ENCODE measurements at regions not wholly inside any gene's neighbourhood (a gene's known extent, or its start where the extent isn't known, plus 50 kb on each side); places are given as distances from the start of the nearest gene placed in this dataset.
A peak's percentile ranks its signal among the peaks of the same experiment; 100 is the strongest.

DNA sequence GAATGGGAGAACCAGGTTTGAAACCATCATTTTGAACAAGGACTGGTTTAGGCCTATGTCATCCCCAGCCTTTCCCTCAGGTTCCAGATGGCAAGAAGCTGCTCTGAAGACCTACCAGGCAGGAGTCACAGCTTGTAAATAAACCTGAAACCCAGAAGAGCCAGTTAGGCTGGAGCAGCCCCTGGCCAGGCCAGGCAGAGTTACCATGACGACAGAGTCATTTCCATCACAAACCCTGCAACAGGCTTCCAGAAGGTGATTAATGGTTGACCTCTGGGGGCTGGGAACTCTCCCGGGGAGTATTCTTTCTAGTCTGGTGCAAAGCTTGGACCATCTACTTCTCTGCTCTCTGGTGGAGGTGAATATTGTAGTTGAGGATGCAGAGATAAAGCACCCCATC, 164.1 kb upstream of the NCAM1 start:
- ATAC-seq (no peak), DNase-seq (no peak)
- H3K9me3 Mint-ChIP-seq = no peaks in the 10 kb centered on the region
- H3K27me3 Mint-ChIP-seq = peaks cover 3% of the 10 kb centered on the region
- H3K4me1 Mint-ChIP-seq = no peaks in the 10 kb centered on the region
- no peak overlapping the region for H3K27ac Mint-ChIP-seq
- no peaks in the 10 kb centered on the region for H3K36me3 Mint-ChIP-seq (ENCODE audit: low read depth)
- no peak overlapping the region for H3K4me3 Mint-ChIP-seq

DNA sequence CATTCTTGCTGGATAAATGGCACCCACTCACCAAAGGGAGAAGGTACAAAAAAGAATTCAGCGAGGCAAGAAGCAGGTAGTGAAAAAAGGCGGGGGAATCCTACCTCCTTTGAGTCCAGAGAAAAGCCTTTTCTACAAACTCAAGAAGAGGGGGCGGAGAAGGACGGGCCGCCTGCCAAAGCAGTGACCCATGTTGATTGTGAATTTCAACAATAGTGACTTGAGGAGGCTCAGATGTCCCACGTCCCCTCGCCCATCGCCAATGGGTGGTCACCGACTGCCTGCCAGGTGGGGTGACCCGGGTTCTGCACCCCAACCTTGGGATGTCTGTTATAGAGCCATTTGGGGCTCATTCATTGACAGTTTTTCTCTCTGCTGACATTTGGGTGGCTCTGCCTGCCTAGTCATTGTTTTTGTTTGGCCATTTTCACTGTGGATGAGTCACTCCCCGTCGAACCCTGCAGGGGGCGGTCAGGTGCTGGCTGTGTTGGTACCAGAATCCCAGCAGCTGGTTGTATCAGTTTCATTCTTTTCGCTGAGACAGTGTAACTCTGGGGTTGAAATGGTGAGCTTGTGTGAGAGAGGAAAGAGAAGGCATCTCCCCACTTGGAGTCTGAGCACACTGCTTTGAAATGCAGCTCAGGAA, 163.4 kb upstream of the NCAM1 start:
- Mint-ChIP-seq H3K36me3 (ENCODE audit: low read depth) (no peaks in the 10 kb centered on the region), H3K9me3 (no peaks in the 10 kb centered on the region), H3K4me1 (no peaks in the 10 kb centered on the region), H3K27me3 (peaks cover 3% of the 10 kb centered on the region), H3K4me3 (no peak overlapping the region), H3K27ac (no peak overlapping the region)
- DNase-seq (peak; percentile 8), ATAC-seq (no peak)

DNA sequence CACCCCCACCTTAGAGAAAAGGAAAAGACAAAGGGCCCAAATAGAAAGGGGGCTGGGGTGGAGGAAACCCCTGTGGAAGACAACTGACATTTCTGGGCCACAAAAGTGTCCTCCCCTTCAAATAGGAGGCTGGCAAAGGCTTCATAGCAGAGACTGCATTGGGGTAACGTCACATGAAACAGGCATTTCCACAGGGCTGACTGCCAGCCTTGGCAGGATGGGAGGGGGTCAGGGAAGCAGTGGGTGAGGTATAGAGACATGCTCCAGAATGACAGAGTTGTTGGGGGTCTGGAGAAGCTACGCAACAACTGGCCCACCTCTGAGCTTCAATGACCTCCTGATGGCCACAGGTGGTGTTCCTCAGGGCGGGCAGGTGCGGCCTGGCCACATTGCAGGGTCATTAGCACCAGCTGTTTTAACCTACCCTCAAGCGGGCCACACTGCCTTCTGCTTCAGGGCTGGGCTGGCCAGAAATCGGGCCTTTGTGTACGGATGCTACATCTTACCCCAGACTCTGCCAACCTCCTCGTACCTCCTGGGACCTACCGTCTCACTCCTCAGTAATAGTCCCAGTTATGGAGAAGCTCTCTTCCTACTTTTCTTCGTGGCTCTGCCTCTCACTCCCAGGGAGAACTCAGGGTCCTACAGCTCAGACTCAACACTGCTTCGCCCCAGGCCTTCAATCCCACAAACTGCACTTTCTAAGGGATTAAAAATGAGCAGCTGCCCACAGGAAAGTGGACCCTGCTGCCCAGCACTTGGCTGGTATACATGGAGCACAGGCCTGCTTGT, 160.0 kb upstream of the NCAM1 start:
- Mint-ChIP-seq H3K4me1 (no peaks in the 10 kb centered on the region), H3K4me3 (no peak overlapping the region), H3K9me3 (no peaks in the 10 kb centered on the region), H3K27me3 (peaks cover 3% of the 10 kb centered on the region), H3K36me3 (ENCODE audit: low read depth) (no peaks in the 10 kb centered on the region), H3K27ac (no peak overlapping the region)
- ATAC-seq (no peak), DNase-seq (no peak)

DNA sequence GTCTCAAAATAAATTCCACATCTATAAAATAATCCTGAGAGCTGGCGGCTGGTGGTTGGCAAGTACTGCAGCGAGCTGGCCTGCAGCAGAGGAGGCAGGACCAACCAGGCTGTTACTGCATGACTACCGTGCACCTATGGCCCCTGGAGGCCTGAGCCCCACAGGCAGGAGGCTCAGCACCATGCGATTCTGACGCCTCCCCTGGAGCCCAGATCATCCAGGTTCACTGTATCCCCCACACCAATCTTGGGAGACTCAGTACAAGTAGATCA, 159.5 kb upstream of the NCAM1 start:
- H3K4me1 Mint-ChIP-seq = no peaks in the 10 kb centered on the region

DNA sequence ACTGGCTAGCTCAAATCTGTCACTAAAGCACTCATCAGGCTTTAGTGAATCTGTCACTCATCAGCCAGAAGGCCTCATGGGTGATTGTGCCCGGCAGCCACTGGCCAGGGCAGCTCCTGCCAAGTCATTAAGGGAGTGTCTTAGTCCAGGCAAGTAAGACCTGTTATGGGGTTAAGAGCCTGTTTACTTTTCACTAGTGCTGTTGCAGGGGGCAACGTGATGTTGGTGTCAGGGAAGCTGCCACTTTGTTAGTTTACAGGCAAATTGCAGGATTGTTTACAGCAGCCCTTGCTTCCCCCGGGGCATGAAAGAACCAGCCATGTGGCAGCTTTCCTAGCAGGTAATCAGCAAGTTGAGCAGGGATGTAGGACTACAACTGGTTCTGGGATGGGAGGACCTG, 155.6 kb upstream of the NCAM1 start:
- DNase-seq = no peak
- Mint-ChIP-seq H3K4me1 (no peaks in the 10 kb centered on the region), H3K27me3 (no peaks in the 10 kb centered on the region), H3K36me3 (ENCODE audit: low read depth) (no peaks in the 10 kb centered on the region), H3K27ac (no peak overlapping the region), H3K4me3 (no peak overlapping the region), H3K9me3 (no peaks in the 10 kb centered on the region)
- ATAC-seq = no peak

More for the DNA sequence above, 159.5 kb upstream of the NCAM1 start:
- H3K36me3 Mint-ChIP-seq (ENCODE audit: low read depth) = no peaks in the 10 kb centered on the region
- no peak overlapping the region for H3K4me3 Mint-ChIP-seq
- no peak overlapping the region for H3K27ac Mint-ChIP-seq
- H3K9me3 Mint-ChIP-seq = no peaks in the 10 kb centered on the region
- peaks cover 3% of the 10 kb centered on the region for H3K27me3 Mint-ChIP-seq
- no peak for DNase-seq
- ATAC-seq = no peak

DNA sequence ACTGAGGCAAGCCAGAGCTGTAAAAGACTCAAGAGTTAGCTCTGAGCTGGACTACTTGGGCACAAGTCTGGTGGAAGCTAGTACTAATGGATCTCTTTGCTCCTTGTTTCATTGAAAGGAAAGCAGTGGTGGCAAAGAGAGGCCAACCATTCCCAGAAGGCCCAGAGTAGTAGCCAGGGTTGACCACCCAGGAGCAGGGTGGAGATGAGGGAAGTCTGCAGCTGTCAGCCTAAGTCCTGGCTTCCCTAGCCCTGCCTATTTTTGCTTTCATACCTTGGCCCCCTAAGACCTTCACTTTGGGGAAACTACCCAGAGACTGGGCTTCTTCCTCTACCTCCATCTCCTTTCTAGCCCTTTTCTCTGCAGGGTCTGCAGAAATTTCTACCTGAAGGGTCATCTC, 155.0 kb upstream of the NCAM1 start:
- no peak for ATAC-seq
- no peaks in the 10 kb centered on the region for H3K36me3 Mint-ChIP-seq (ENCODE audit: low read depth)
- no peak overlapping the region for H3K27ac Mint-ChIP-seq
- no peaks in the 10 kb centered on the region for H3K9me3 Mint-ChIP-seq
- no peak overlapping the region for H3K4me3 Mint-ChIP-seq
- H3K27me3 Mint-ChIP-seq = no peaks in the 10 kb centered on the region
- no peak for DNase-seq
- no peaks in the 10 kb centered on the region for H3K4me1 Mint-ChIP-seq

DNA sequence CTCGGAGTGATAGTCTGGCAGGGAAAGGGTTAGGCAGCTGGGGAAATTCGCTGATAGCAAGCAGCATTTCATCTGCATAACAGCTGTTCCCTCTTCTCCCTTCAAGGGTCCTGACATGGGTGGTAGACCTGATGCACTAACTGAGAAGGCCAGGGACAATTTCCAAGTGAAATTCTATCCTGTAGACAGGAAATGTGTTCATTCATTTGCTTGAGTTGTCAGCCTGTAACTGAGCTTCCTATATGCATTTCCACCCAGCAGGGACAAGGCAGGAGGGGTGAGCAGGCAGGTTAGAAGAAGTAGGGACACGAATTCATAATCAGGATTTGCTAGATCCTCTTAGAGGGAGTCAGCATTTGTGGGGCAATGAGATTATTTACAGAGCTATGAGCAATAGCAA, 154.3 kb upstream of the NCAM1 start:
- H3K4me1 Mint-ChIP-seq = no peaks in the 10 kb centered on the region
- no peak overlapping the region for H3K27ac Mint-ChIP-seq
- no peak for DNase-seq
- H3K4me3 Mint-ChIP-seq = no peak overlapping the region
- no peak for ATAC-seq
- no peaks in the 10 kb centered on the region for H3K27me3 Mint-ChIP-seq
- H3K9me3 Mint-ChIP-seq = no peaks in the 10 kb centered on the region
- H3K36me3 Mint-ChIP-seq (ENCODE audit: low read depth) = no peaks in the 10 kb centered on the region

DNA sequence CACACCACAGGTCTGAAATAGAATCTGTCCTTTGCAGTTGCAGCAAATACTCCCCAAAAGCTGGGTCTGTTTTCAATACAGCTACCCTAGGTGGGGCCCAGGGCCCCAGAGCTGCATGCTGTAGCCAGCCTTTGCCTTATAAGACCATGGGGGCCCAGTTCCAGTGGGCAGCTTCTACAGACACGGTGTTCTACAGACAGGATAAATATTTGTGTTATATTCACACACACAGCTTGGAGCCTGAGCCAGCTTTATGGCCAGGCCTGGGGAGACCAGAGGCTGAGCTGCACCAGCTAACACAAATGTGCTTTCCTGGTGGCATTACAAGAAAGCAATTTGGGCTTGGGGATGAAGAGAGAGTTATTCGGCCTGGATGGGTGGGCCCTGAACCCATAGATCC, 151.8 kb upstream of the NCAM1 start:
- H3K4me3 Mint-ChIP-seq = no peak overlapping the region
- no peaks in the 10 kb centered on the region for H3K4me1 Mint-ChIP-seq
- H3K36me3 Mint-ChIP-seq (ENCODE audit: low read depth) = no peaks in the 10 kb centered on the region
- no peaks in the 10 kb centered on the region for H3K27me3 Mint-ChIP-seq
- H3K27ac Mint-ChIP-seq = no peak overlapping the region
- DNase-seq (no peak), ATAC-seq (no peak)
- no peaks in the 10 kb centered on the region for H3K9me3 Mint-ChIP-seq

DNA sequence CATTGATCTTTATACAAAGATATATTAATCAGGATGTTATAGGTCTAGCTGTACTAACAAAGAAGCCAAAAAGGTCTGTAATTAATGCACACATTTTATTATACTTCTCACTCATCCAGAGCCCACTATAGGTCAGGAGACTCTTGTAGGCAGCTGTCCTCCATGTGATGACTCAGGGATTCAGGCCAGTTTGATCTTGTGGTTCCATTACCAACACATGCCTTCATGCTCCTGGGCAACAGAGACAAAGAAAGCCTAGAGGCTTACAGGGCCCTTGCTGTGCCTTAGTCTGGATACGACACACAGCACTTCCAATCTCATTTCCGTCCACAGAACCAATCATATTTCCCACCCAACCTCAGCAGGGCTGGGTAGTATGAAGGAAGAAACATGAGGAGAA, 150.3 kb upstream of the NCAM1 start:
- Mint-ChIP-seq H3K9me3 (no peaks in the 10 kb centered on the region), H3K4me3 (no peak overlapping the region), H3K27ac (no peak overlapping the region), H3K36me3 (ENCODE audit: low read depth) (no peaks in the 10 kb centered on the region), H3K27me3 (no peaks in the 10 kb centered on the region), H3K4me1 (no peaks in the 10 kb centered on the region)
- DNase-seq (no peak), ATAC-seq (no peak)

DNA sequence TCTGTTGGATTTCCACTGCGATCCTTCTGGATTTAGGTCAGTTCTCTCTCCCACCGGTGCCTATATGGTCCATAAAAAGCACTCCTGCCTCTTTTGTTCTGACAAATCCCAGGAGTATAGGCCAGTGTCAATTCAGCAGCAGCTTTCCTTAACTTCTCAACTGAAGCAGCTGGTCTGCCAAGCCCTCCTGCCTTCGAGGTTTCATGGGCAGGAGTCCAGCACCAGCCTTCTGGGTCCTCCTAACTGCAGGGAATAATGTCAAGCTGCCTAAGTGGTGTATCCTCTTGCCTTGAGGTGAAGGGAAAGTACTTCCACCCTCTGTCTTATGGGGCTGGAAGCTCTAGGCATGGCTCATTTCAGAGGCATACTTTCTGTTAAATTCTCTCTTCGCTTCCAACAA, 149.4 kb upstream of the NCAM1 start:
- Mint-ChIP-seq H3K27ac (no peak overlapping the region), H3K4me1 (no peaks in the 10 kb centered on the region), H3K9me3 (no peaks in the 10 kb centered on the region), H3K27me3 (no peaks in the 10 kb centered on the region), H3K4me3 (no peak overlapping the region), H3K36me3 (ENCODE audit: low read depth) (no peaks in the 10 kb centered on the region)
- no peak for ATAC-seq
- no peak for DNase-seq

DNA sequence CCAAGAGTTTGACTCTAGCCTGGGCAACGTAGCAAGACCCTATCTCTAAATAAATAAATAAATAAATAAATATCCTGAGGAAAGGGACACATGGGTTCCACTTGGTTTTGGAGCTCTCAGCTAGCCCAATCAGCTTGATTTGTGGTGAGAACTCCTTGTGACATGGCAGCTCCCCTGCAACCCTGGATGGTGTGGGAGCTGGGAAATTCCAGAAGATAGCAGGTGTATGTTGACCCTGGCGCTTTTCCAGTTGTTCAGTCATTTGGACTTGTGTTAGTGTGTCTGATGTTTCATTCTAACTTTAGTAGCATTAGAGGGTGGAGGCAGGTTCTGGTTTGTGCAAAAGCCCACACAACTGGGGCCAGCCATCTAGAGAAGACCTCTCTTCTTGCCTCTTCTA, 148.5 kb upstream of the NCAM1 start:
- H3K27ac Mint-ChIP-seq = no peak overlapping the region
- no peaks in the 10 kb centered on the region for H3K4me1 Mint-ChIP-seq
- ATAC-seq (no peak), DNase-seq (no peak)
- no peaks in the 10 kb centered on the region for H3K9me3 Mint-ChIP-seq
- no peaks in the 10 kb centered on the region for H3K36me3 Mint-ChIP-seq (ENCODE audit: low read depth)
- no peak overlapping the region for H3K4me3 Mint-ChIP-seq
- no peaks in the 10 kb centered on the region for H3K27me3 Mint-ChIP-seq

DNA sequence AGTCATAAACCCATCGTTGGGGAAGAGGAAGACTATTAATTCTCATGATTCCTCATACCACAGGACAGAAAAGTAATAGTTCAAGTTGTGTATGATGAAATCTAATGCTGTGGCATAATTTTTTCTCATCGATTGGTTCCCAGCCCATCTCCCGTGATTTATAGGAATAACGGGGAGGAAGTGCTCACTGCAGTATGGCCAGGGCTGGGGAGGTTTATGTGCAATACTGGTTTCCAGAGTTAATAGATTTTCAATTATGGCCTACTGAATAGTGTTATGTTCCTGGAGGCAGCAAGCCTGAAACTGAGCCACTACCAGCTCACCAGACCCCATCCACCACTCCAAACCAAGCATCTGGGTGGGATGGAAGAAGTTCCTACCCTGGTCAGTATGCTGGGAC, 147.1 kb upstream of the NCAM1 start:
- H3K9me3 Mint-ChIP-seq = no peaks in the 10 kb centered on the region
- H3K27me3 Mint-ChIP-seq = no peaks in the 10 kb centered on the region
- no peaks in the 10 kb centered on the region for H3K36me3 Mint-ChIP-seq (ENCODE audit: low read depth)

DNA sequence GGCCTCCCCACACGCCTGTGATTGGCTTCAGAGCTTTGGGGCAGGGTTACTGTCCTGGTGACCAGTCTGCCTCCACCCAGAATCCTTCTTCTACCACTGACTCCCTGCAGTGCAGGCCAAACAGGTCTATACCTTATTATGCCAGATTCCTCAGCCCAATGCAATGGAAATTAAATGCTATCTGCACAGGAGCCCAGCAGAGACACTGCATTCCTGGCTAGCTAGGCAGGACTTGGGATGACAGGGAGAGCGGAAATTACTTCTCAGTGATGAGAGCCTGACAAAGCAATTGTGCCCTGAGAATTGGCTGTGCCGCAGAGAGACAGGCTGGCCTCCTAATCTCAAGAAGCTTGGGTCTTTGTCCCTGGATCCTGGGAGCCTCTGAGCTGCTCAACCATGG, 143.8 kb upstream of the NCAM1 start:
- no peaks in the 10 kb centered on the region for H3K9me3 Mint-ChIP-seq
- no peak overlapping the region for H3K4me3 Mint-ChIP-seq
- no peak for ATAC-seq
- no peak overlapping the region for H3K27ac Mint-ChIP-seq
- no peak for DNase-seq
- H3K4me1 Mint-ChIP-seq = no peaks in the 10 kb centered on the region
- H3K36me3 Mint-ChIP-seq (ENCODE audit: low read depth) = no peaks in the 10 kb centered on the region
- peaks cover 1% of the 10 kb centered on the region for H3K27me3 Mint-ChIP-seq

More for the DNA sequence above, 147.1 kb upstream of the NCAM1 start:
- no peak for ATAC-seq
- Mint-ChIP-seq H3K4me1 (no peaks in the 10 kb centered on the region), H3K4me3 (no peak overlapping the region), H3K27ac (no peak overlapping the region)
- DNase-seq = no peak

DNA sequence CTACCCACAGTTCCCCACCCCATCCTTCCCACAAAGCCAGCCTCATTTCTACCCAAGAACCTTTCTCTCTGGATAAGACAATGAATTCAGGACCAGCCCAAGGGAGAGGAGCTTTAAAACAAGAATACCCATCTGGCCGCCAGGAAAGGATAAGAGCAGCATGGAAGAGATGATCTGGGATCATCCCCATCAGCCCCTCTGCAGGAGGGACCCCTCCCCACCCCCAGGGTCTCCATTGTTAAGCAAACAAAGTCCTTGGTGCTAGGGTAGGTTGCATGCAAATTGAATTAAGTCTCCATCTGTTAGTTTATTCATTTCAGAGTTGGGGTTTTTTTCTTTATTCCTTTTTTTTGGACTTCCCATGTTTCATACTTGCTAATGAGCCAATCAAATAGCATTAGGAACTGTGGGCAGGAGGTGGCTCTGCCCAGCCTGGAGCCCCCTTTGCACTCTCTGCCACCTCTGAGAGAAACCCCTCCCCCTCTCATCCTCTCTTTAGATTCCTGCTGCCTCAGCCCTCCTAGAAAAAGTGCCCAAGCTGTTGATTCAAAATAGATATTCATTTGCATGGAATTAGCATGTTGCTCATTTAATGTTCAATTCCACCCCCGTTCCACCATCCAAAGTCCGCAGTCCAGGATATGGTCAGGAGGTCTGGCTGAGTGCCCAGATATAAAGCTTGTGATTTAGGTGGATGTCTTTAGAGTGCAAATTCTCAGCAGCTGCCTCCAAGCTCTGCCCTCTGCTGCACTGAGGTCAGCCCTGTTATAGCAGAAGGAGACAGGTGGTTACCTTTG, 138.5 kb upstream of the NCAM1 start:
- no peak for DNase-seq
- Mint-ChIP-seq H3K27ac (no peak overlapping the region), H3K4me3 (no peak overlapping the region), H3K9me3 (no peaks in the 10 kb centered on the region), H3K36me3 (ENCODE audit: low read depth) (no peaks in the 10 kb centered on the region), H3K4me1 (no peaks in the 10 kb centered on the region), H3K27me3 (peaks cover 1% of the 10 kb centered on the region)
- no peak for ATAC-seq

DNA sequence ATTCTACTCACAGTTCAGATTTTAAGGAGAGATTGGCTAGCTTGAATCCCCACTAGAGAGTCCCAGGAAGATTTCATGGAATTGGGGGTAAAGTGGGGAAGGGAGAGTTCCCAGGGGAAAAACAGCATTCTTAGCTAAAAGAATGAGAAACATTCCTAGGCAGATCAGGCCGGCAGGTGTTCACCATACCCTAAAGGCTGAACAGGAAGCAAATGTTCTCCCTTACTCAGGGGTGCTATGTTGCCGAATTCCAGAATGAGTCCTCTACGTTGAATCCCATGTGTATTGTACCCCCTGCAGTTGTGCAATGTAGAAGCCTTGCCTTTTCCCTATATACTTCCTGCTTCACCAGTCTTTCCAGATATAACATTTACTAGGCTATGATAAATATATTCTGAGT, 135.2 kb upstream of the NCAM1 start:
- DNase-seq (no peak), ATAC-seq (no peak)
- H3K36me3 Mint-ChIP-seq (ENCODE audit: low read depth) = no peaks in the 10 kb centered on the region
- no peak overlapping the region for H3K4me3 Mint-ChIP-seq
- no peaks in the 10 kb centered on the region for H3K4me1 Mint-ChIP-seq
- H3K9me3 Mint-ChIP-seq = no peaks in the 10 kb centered on the region
- H3K27ac Mint-ChIP-seq = no peak overlapping the region
- H3K27me3 Mint-ChIP-seq = no peaks in the 10 kb centered on the region

Measured in activated naive CD8-positive, alpha-beta T cell treated with anti-CD3 and anti-CD28 coated beads, Interleukin-2, amount 50 U/mL, for 24 hours (primary cell).